Tibial nerve (tissue), 3 donors: ENCODE measurements at regions not wholly inside any gene's neighbourhood (a gene's known extent, or its start where the extent isn't known, plus 50 kb on each side); places are given as distances from the start of the nearest gene placed in this dataset.
"Not testable (repeated sequence)": the region's sequence is repeated elsewhere in the genome, so short reads cannot be mapped to it uniquely, and the experiment has no call there.

Source experiments
- POLR2A ChIP-seq, 2 donors: fragments of 450-650 bp; IDR thresholded peaks; one replicate each; pipeline ENCODE4 v1.6.1; 2017; ENCODE audit warnings: antibody characterized with exemption in 2 of 2, mild to moderate bottlenecking in 2 of 2, moderate library complexity in 2 of 2
- TF ChIP-seq, protein P1 (sequence below), 5 experiments: fragments of 200-600 bp in 3 of 5; fragments of 450-650 bp in 2 of 5; sonication (generic) in 3 of 5; IDR thresholded peaks; one replicate each; pipeline ENCODE4 v1.5.1; 2016 to 2019; ENCODE audit warnings: antibody characterized with exemption in 5 of 5, mild to moderate bottlenecking in 3 of 5, moderate library complexity in 2 of 5

- TF ChIP-seq, protein P1, sequence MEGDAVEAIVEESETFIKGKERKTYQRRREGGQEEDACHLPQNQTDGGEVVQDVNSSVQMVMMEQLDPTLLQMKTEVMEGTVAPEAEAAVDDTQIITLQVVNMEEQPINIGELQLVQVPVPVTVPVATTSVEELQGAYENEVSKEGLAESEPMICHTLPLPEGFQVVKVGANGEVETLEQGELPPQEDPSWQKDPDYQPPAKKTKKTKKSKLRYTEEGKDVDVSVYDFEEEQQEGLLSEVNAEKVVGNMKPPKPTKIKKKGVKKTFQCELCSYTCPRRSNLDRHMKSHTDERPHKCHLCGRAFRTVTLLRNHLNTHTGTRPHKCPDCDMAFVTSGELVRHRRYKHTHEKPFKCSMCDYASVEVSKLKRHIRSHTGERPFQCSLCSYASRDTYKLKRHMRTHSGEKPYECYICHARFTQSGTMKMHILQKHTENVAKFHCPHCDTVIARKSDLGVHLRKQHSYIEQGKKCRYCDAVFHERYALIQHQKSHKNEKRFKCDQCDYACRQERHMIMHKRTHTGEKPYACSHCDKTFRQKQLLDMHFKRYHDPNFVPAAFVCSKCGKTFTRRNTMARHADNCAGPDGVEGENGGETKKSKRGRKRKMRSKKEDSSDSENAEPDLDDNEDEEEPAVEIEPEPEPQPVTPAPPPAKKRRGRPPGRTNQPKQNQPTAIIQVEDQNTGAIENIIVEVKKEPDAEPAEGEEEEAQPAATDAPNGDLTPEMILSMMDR (IDR thresholded peaks at IDR 0.05) = not testable (repeated sequence)
- TF ChIP-seq POLR2A (IDR thresholded peaks at IDR 0.05) = not testable (repeated sequence)
These were observed 116.1 kb downstream of the TMEM121 start for GRCh38 chr14:105642486-105642885.
